ENCODE measurements at regions not wholly inside any gene's neighbourhood (a gene's known extent, or its start where the extent isn't known, plus 50 kb on each side); places are given as distances from the start of the nearest gene placed in this dataset.

DNA sequence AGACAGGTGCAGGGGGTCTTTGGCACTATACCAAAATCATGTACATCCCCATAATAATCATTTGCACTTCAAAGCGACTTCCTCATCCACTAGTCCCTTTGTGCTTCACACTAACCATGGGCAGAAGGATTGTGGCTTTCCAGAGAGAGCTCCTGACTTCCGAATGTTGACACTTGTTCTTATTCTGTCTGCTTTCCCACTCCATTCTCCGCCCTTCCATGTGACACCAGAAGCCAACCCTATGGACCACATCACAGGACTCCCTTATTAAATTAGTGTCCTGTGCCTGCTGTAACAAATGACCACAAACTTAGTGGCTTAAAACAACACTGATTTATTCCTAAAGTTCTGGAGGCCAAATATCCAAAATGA, 91.6 kb downstream of the CMC2 start:
- TF ChIP-seq, protein P1, sequence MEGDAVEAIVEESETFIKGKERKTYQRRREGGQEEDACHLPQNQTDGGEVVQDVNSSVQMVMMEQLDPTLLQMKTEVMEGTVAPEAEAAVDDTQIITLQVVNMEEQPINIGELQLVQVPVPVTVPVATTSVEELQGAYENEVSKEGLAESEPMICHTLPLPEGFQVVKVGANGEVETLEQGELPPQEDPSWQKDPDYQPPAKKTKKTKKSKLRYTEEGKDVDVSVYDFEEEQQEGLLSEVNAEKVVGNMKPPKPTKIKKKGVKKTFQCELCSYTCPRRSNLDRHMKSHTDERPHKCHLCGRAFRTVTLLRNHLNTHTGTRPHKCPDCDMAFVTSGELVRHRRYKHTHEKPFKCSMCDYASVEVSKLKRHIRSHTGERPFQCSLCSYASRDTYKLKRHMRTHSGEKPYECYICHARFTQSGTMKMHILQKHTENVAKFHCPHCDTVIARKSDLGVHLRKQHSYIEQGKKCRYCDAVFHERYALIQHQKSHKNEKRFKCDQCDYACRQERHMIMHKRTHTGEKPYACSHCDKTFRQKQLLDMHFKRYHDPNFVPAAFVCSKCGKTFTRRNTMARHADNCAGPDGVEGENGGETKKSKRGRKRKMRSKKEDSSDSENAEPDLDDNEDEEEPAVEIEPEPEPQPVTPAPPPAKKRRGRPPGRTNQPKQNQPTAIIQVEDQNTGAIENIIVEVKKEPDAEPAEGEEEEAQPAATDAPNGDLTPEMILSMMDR (IDR thresholded peaks at IDR 0.05), result no peak
- TF ChIP-seq POLR2A (IDR thresholded peaks at IDR 0.05) (no peak), EP300 (IDR thresholded peaks at IDR 0.05) (no peak)
